ENCODE measurements at regions not wholly inside any gene's neighbourhood (a gene's known extent, or its start where the extent isn't known, plus 50 kb on each side); places are given as distances from the start of the nearest gene placed in this dataset.

- no peaks in the 10 kb centered on the region for H3K9me3 ChIP-seq (ENCODE audit: control insufficient read depth in 4 of 4, low read length in 3 of 4)
- peaks cover 0 to 6% (median 0%) of the 10 kb centered on the region in 4 donors for H3K27me3 ChIP-seq (ENCODE audit: control insufficient read depth in 4 of 4, insufficient read depth in 4 of 4, low read length in 3 of 4)
- no peaks in the 10 kb centered on the region for H3K36me3 ChIP-seq (ENCODE audit: control insufficient read depth in 4 of 4, insufficient read depth in 3 of 4, low read depth in 1 of 4, low read length in 3 of 4)
- H3K27ac ChIP-seq (ENCODE audit: low read depth in 1 of 2, low read length in 2 of 2) = no peak overlapping the region
- no peaks in the 10 kb centered on the region for H3K4me1 ChIP-seq (ENCODE audit: control insufficient read depth in 4 of 4, insufficient read depth in 4 of 4, low read length in 3 of 4)
- no peak for TF ChIP-seq JUND (IDR thresholded peaks at IDR 0.05)
- no peak for TF ChIP-seq TAF1 (conservative IDR thresholded peaks at IDR 0.05)
- no peak for TF ChIP-seq YY1 (IDR thresholded peaks at IDR 0.05)
- TF ChIP-seq NR2F2 (IDR thresholded peaks at IDR 0.05) = no peak
- TF ChIP-seq FOXA2 (IDR thresholded peaks at IDR 0.05) = no peak
- no peak for TF ChIP-seq GABPA (IDR thresholded peaks at IDR 0.05 in 1 of 2, conservative IDR thresholded peaks at IDR 0.05 in 1 of 2)
- no peak for TF ChIP-seq EGR1 (IDR thresholded peaks at IDR 0.05; ENCODE audit: low read depth in 2 of 2)
- no peak for TF ChIP-seq MAX (IDR thresholded peaks at IDR 0.05)
- TF ChIP-seq HNF4A (conservative IDR thresholded peaks at IDR 0.05) = no peak
- TF ChIP-seq ATF3 (IDR thresholded peaks at IDR 0.05) = no peak
- WGBS = 83% methylated on average over 2 of the region's 2 CpGs
- H3K9ac ChIP-seq (ENCODE audit: low read depth in 1 of 2, low read length in 2 of 2) = no peak overlapping the region
- no peak overlapping the region for H3K4me3 ChIP-seq (ENCODE audit: low read depth in 1 of 3, low read length in 3 of 3)
- no peak for DNase-seq (ENCODE audit: low spot score)
Measured at GRCh38 chr14:61217516-61217915, 63.6 kb downstream of the TMEM30B start.

GRCh38 chr14:61215222-61216020 is 65.7 kb downstream of the TMEM30B start:
- Histone ChIP-seq H3K9ac (ENCODE audit: low read depth in 1 of 2, low read length in 2 of 2) (no peak overlapping the region), H3K27ac (ENCODE audit: low read depth in 1 of 2, low read length in 2 of 2) (no peak overlapping the region), H3K4me1 (ENCODE audit: control insufficient read depth in 4 of 4, insufficient read depth in 4 of 4, low read length in 3 of 4) (no peaks in the 10 kb centered on the region), H3K9me3 (ENCODE audit: control insufficient read depth in 4 of 4, low read length in 3 of 4) (no peaks in the 10 kb centered on the region), H3K4me3 (ENCODE audit: low read depth in 1 of 3, low read length in 3 of 3) (no peak overlapping the region), H3K27me3 (ENCODE audit: control insufficient read depth in 4 of 4, insufficient read depth in 4 of 4, low read length in 3 of 4) (peaks cover 0 to 6% (median 0%) of the 10 kb centered on the region in 4 donors), H3K36me3 (ENCODE audit: control insufficient read depth in 4 of 4, insufficient read depth in 3 of 4, low read depth in 1 of 4, low read length in 3 of 4) (no peaks in the 10 kb centered on the region)
- no peak for DNase-seq (ENCODE audit: low spot score)
- TF ChIP-seq NR2F2 (IDR thresholded peaks at IDR 0.05) = no peak
- TF ChIP-seq RAD21 (IDR thresholded peaks at IDR 0.05) = no peak
- TF ChIP-seq HNF4G (IDR thresholded peaks at IDR 0.05) = no peak
- no peak for TF ChIP-seq HNF4A (conservative IDR thresholded peaks at IDR 0.05)
- no peak for TF ChIP-seq FOXA2 (IDR thresholded peaks at IDR 0.05)
- no peak for TF ChIP-seq RXRA (IDR thresholded peaks at IDR 0.05)
- no peak for TF ChIP-seq CTCF (IDR thresholded peaks at IDR 0.05; ENCODE audit: low read depth, low read length, missing input control)
- TF ChIP-seq GABPA (IDR thresholded peaks at IDR 0.05 in 1 of 2, conservative IDR thresholded peaks at IDR 0.05 in 1 of 2) = no peak
- no peak for TF ChIP-seq FOXA1 (IDR thresholded peaks at IDR 0.05)
- no peak for TF ChIP-seq YY1 (IDR thresholded peaks at IDR 0.05)
- no peak for TF ChIP-seq REST (IDR thresholded peaks at IDR 0.05)
- no peak for TF ChIP-seq TAF1 (conservative IDR thresholded peaks at IDR 0.05)
- TF ChIP-seq EGR1 (IDR thresholded peaks at IDR 0.05; ENCODE audit: low read depth in 2 of 2) = no peak
- TF ChIP-seq JUND (IDR thresholded peaks at IDR 0.05) = no peak
- TF ChIP-seq ATF3 (IDR thresholded peaks at IDR 0.05) = no peak
- no peak for TF ChIP-seq ZBTB33 (IDR thresholded peaks at IDR 0.05)
- 78% methylated on average over 5 of the region's 5 CpGs for WGBS

Measured in liver (tissue), 8 donors.